AG04449 (cell line): ENCODE measurements at regions not wholly inside any gene's neighbourhood (a gene's known extent, or its start where the extent isn't known, plus 50 kb on each side); places are given as distances from the start of the nearest gene placed in this dataset.

Experiments used
- CTCF ChIA-PET: fragments of 350-600 bp; formaldehyde crosslinking; extraction: SDS; loops from one replicate; lab custom pipeline; 2021; ENCODE audit warnings: antibody characterized with exemption; lab: Yijun Ruan, JAX
- POLR2A ChIA-PET: fragments of 400-600, 350-600 bp; formaldehyde crosslinking; extraction: SDS; loops from one replicate; lab custom pipeline; 2020; ENCODE audit warnings: antibody characterized with exemption, inconsistent platforms; lab: Yijun Ruan, JAX
- DNase-seq: peaks from one replicate; pipeline ENCODE4 v3.0.0-alpha.2; 2010; ENCODE audit warnings: low read depth, low spot score
- H3K4me3 ChIP-seq: 2 replicates; pipeline ENCODE4 v1.5.1; 2011; ENCODE audit warnings: low read depth, mild to moderate bottlenecking, control low read depth, low read length
- CTCF ChIP-seq: IDR thresholded peaks from one replicate; pipeline ENCODE4 v1.5.1; 2011; ENCODE audit warnings: mild to moderate bottlenecking, moderate library complexity, low read length, control low read depth, inconsistent platforms; ENCODE audit not compliant: insufficient read depth; ENCODE audit errors: missing control alignments

- TF ChIP-seq CTCF: no peak
- H3K4me3 ChIP-seq: no peak overlapping the region
- ChIA-PET CTCF (interaction anchor here (1.7 kb wide), 1 partner anchor 10 kb away, joined by 4 read pairs; no protein-coding TSS in a partner anchor), POLR2A (interaction anchor here (0.5 kb wide), 1 partner anchor 37 kb away, joined by 4 read pairs; no protein-coding TSS in a partner anchor)
- DNase-seq: no peak
Observed at GRCh38 chr6:105882121-105882803, 203.9 kb upstream of the PRDM1 start.

- no peak for TF ChIP-seq CTCF
- ChIA-PET POLR2A (no interaction called here), CTCF (interaction anchor here (1.7 kb wide), 1 partner anchor 10 kb away, joined by 4 read pairs; no protein-coding TSS in a partner anchor)
- no peak for DNase-seq
- no peak overlapping the region for H3K4me3 ChIP-seq
Observed at GRCh38 chr6:105881608-105882007, 204.5 kb upstream of the PRDM1 start.

- no peak overlapping the region for H3K4me3 ChIP-seq
- DNase-seq: no peak
- CTCF ChIA-PET: no interaction called here
- no peak for TF ChIP-seq CTCF
- POLR2A ChIA-PET: no interaction called here
Observed at GRCh38 chr6:105880030-105880492, 206.1 kb upstream of the PRDM1 start.

- CTCF ChIA-PET: no interaction called here
- no peak for DNase-seq
- POLR2A ChIA-PET: no interaction called here
Observed at GRCh38 chr6:105879146-105879545, 207.0 kb upstream of the PRDM1 start.

GRCh38 chr6:105875974-105876640 lies 210.0 kb upstream of the PRDM1 start:
- H3K4me3 ChIP-seq: no peak overlapping the region
- POLR2A ChIA-PET: interaction anchor here (0.6 kb wide), 1 partner anchor 144 kb away, joined by 3 read pairs; no protein-coding TSS in a partner anchor
- DNase-seq: no peak
- CTCF ChIA-PET: no interaction called here
- TF ChIP-seq CTCF: no peak

More at GRCh38 chr6:105879146-105879545, 207.0 kb upstream of the PRDM1 start:
- H3K4me3 ChIP-seq: no peak overlapping the region
- no peak for TF ChIP-seq CTCF
